ENCODE measurements at regions not wholly inside any gene's neighbourhood (a gene's known extent, or its start where the extent isn't known, plus 50 kb on each side); places are given as distances from the start of the nearest gene placed in this dataset.

- TF ChIP-seq CTCF (IDR thresholded peaks at IDR 0.05 in 2 of 3, conservative IDR thresholded peaks at IDR 0.05 in 1 of 3; ENCODE audit: borderline replicate concordance in 1 of 3, insufficient read depth in 1 of 3, low read depth in 2 of 3, low read length in 2 of 3) (no peak), POLR2A (IDR thresholded peaks at IDR 0.05; ENCODE audit: borderline replicate concordance, extremely low read depth, insufficient read depth, insufficient read length) (no peak), ZNF274 (IDR thresholded peaks at IDR 0.05; ENCODE audit: low read depth, low read length) (no peak), EZH2 (IDR thresholded peaks at IDR 0.05) (no peak), CEBPB (IDR thresholded peaks at IDR 0.05; ENCODE audit: low read depth) (no peak), SP1 (IDR thresholded peaks at IDR 0.05; ENCODE audit: low read depth) (no peak)
- TF ChIP-seq, protein P1, sequence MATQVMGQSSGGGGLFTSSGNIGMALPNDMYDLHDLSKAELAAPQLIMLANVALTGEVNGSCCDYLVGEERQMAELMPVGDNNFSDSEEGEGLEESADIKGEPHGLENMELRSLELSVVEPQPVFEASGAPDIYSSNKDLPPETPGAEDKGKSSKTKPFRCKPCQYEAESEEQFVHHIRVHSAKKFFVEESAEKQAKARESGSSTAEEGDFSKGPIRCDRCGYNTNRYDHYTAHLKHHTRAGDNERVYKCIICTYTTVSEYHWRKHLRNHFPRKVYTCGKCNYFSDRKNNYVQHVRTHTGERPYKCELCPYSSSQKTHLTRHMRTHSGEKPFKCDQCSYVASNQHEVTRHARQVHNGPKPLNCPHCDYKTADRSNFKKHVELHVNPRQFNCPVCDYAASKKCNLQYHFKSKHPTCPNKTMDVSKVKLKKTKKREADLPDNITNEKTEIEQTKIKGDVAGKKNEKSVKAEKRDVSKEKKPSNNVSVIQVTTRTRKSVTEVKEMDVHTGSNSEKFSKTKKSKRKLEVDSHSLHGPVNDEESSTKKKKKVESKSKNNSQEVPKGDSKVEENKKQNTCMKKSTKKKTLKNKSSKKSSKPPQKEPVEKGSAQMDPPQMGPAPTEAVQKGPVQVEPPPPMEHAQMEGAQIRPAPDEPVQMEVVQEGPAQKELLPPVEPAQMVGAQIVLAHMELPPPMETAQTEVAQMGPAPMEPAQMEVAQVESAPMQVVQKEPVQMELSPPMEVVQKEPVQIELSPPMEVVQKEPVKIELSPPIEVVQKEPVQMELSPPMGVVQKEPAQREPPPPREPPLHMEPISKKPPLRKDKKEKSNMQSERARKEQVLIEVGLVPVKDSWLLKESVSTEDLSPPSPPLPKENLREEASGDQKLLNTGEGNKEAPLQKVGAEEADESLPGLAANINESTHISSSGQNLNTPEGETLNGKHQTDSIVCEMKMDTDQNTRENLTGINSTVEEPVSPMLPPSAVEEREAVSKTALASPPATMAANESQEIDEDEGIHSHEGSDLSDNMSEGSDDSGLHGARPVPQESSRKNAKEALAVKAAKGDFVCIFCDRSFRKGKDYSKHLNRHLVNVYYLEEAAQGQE (IDR thresholded peaks at IDR 0.05; ENCODE audit: low read depth): no peak
- TF ChIP-seq, protein P2, sequence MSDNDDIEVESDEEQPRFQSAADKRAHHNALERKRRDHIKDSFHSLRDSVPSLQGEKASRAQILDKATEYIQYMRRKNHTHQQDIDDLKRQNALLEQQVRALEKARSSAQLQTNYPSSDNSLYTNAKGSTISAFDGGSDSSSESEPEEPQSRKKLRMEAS (IDR thresholded peaks at IDR 0.05): no peak
These were observed 279.4 kb downstream of the UBE3D start for GRCh38 chr6:82786248-82786647.
